CD4-positive, alpha-beta T cell (primary cell): ENCODE measurements at regions not wholly inside any gene's neighbourhood (a gene's known extent, or its start where the extent isn't known, plus 50 kb on each side); places are given as distances from the start of the nearest gene placed in this dataset.

Experiments
- ATAC-seq: fragments of 200-7000 bp; cut with Tn5 transposase; one replicate; pipeline ENCODE4 v1.10.0; 2022; ENCODE audit warnings: mild to moderate bottlenecking; ENCODE audit not compliant: poor library complexity
- CTCF ChIA-PET: fragments of 350-600 bp; sonication (Branson Sonifier 250); formaldehyde crosslinking; loops from one replicate; lab custom pipeline; 2021; ENCODE audit warnings: antibody characterized with exemption, inconsistent platforms; lab: Charles Lee
- POLR2A ChIA-PET: fragments of 350-600 bp; sonication (Branson Sonifier 250); formaldehyde crosslinking; loops from one replicate; lab custom pipeline; 2021; ENCODE audit warnings: antibody characterized with exemption, inconsistent platforms; lab: Charles Lee
- DNase-seq, 14 experiments: peaks; one replicate each; pipeline ENCODE4 v3.0.0-alpha.2; 2013 to 2020; ENCODE audit warnings: mixed read lengths in 2 of 14
- H3K27ac ChIP-seq, 2 donors: one replicate each; pipeline versions ENCODE4 v1.5.1 to v1.7.0; 2013; ENCODE audit warnings: low read length in 2 of 2, low read depth in 1 of 2, mild to moderate bottlenecking in 1 of 2
- H3K27me3 ChIP-seq, 2 experiments: 1 replicate in 1 of 2; 2 replicates in 1 of 2; pipeline versions ENCODE4 v1.6.1 to v1.7.0; 2013; ENCODE audit warnings: low read length in 2 of 2, control low read depth in 1 of 2, mild to moderate bottlenecking in 1 of 2, moderate library complexity in 1 of 2; ENCODE audit not compliant: insufficient read depth in 2 of 2, control insufficient read depth in 1 of 2
- H3K36me3 ChIP-seq: one replicate; pipeline ENCODE4 v1.6.1; 2013; ENCODE audit warnings: low read length, control low read depth; ENCODE audit not compliant: insufficient read depth
- H3K4me1 ChIP-seq: one replicate; pipeline ENCODE4 v1.6.1; 2013; ENCODE audit warnings: low read length, control low read depth; ENCODE audit not compliant: insufficient read depth
- H3K4me3 ChIP-seq: one replicate; pipeline ENCODE4 v1.5.1; 2013; ENCODE audit warnings: mild to moderate bottlenecking, low read length, moderate library complexity
- H3K9me3 ChIP-seq, 2 experiments: 1 replicate in 1 of 2; 2 replicates in 1 of 2; pipeline versions ENCODE4 v1.6.1 to v1.7.0; 2013; ENCODE audit warnings: low read length in 2 of 2, mild to moderate bottlenecking in 2 of 2, control low read depth in 1 of 2, moderate library complexity in 1 of 2; ENCODE audit not compliant: control insufficient read depth in 1 of 2, insufficient read depth in 1 of 2
- H3K27ac Mint-ChIP-seq: one replicate; pipeline ENCODE4 v1.8.0; 2020; ENCODE audit warnings: mixed read lengths
- H3K27me3 Mint-ChIP-seq: one replicate; pipeline ENCODE4 v1.8.0; 2021; ENCODE audit warnings: mixed read lengths
- H3K36me3 Mint-ChIP-seq: one replicate; pipeline ENCODE4 v1.8.0; 2021; ENCODE audit warnings: low read depth, mixed read lengths
- H3K4me1 Mint-ChIP-seq: one replicate; pipeline ENCODE4 v1.8.0; 2021; ENCODE audit warnings: low read depth, mixed read lengths
- H3K4me3 Mint-ChIP-seq: one replicate; pipeline ENCODE4 v1.8.0; 2020; ENCODE audit warnings: mild to moderate bottlenecking, mixed read lengths
- H3K9me3 Mint-ChIP-seq: one replicate; pipeline ENCODE4 v1.8.0; 2020; ENCODE audit warnings: mixed read lengths
- CTCF ChIP-seq: fragments of 200-600 bp; IDR thresholded peaks from one replicate; pipeline ENCODE4 v1.8.0; 2022; ENCODE audit warnings: antibody characterized with exemption, mild to moderate bottlenecking
- intact Hi-C, 2 experiments: fragments of 100-400 bp; cut with DNase I in 1 of 2; cut with micrococcal nuclease in 1 of 2; formaldehyde crosslinking; loops; one replicate each; pipeline versions ENCODE4 v1.15.1 to v1.9.0; 2023 to 2025; cut with DNase I, micrococcal nuclease

GRCh38 chr12:46464863-46465262 is 92.3 kb upstream of the SLC38A2 start:
- Mint-ChIP-seq H3K9me3 (no peaks in the 10 kb centered on the region), H3K4me3 (no peak overlapping the region), H3K27ac (no peak overlapping the region), H3K4me1 (peaks cover 29% of the 10 kb centered on the region), H3K36me3 (no peaks in the 10 kb centered on the region), H3K27me3 (no peaks in the 10 kb centered on the region)
- DNase-seq: no peak
- Histone ChIP-seq H3K4me1 (peaks cover 16% of the 10 kb centered on the region), H3K4me3 (no peak overlapping the region), H3K27me3 (no peaks in the 10 kb centered on the region), H3K27ac (no peak overlapping the region), H3K36me3 (no peaks in the 10 kb centered on the region), H3K9me3 (no peaks in the 10 kb centered on the region)
- intact Hi-C loops: no loop called here
- CTCF ChIA-PET: no interaction called here
- no peak for ATAC-seq
- TF ChIP-seq CTCF: no peak
- POLR2A ChIA-PET: no interaction called here

GRCh38 chr12:46462641-46463355 is 90.2 kb upstream of the SLC38A2 start:
- Mint-ChIP-seq H3K4me3 (no peak overlapping the region), H3K27ac (no peak overlapping the region), H3K9me3 (no peaks in the 10 kb centered on the region), H3K27me3 (no peaks in the 10 kb centered on the region), H3K4me1 (peaks cover 42% of the 10 kb centered on the region), H3K36me3 (no peaks in the 10 kb centered on the region)
- no peaks in the 10 kb centered on the region for H3K36me3 ChIP-seq
- CTCF ChIA-PET: no interaction called here
- POLR2A ChIA-PET: no interaction called here
- no peak for TF ChIP-seq CTCF
- no peak overlapping the region for H3K27ac ChIP-seq
- no peaks in the 10 kb centered on the region for H3K27me3 ChIP-seq
- H3K4me3 ChIP-seq: no peak overlapping the region
- no peak for ATAC-seq
- intact Hi-C loops: no loop called here
- H3K9me3 ChIP-seq: no peaks in the 10 kb centered on the region
- H3K4me1 ChIP-seq: peaks cover 31% of the 10 kb centered on the region
- no peak for DNase-seq

- no peak overlapping the region for H3K27ac ChIP-seq
- Mint-ChIP-seq H3K27me3 (no peaks in the 10 kb centered on the region), H3K4me3 (no peak overlapping the region), H3K27ac (no peak overlapping the region), H3K4me1 (peaks cover 42% of the 10 kb centered on the region), H3K9me3 (no peaks in the 10 kb centered on the region), H3K36me3 (no peaks in the 10 kb centered on the region)
- H3K4me3 ChIP-seq: no peak overlapping the region
- ChIA-PET POLR2A (no interaction called here), CTCF (no interaction called here)
- H3K9me3 ChIP-seq: no peaks in the 10 kb centered on the region
- H3K4me1 ChIP-seq: peaks cover 31% of the 10 kb centered on the region
- intact Hi-C loops: no loop called here
- DNase-seq: no peak
- H3K36me3 ChIP-seq: no peaks in the 10 kb centered on the region
- H3K27me3 ChIP-seq: no peaks in the 10 kb centered on the region
- no peak for ATAC-seq
- TF ChIP-seq CTCF: no peak
These were observed 89.5 kb upstream of the SLC38A2 start for GRCh38 chr12:46461907-46462640.
